CMK (cell line): ENCODE measurements at regions not wholly inside any gene's neighbourhood (a gene's known extent, or its start where the extent isn't known, plus 50 kb on each side); places are given as distances from the start of the nearest gene placed in this dataset.

Experiments
- DNase-seq: peaks from one replicate; pipeline ENCODE4 v3.0.0-alpha.2; 2010; ENCODE audit warnings: low read depth

GRCh38 chr17:36728030-36728991 lies 126.9 kb downstream of the MRM1 start:
- DNase-seq = peak; percentile 70

GRCh38 chr17:36730095-36730808 lies 128.9 kb downstream of the MRM1 start:
- DNase-seq = no peak

- DNase-seq = no peak
Observed at GRCh38 chr17:36730857-36731490, 129.6 kb downstream of the MRM1 start.

GRCh38 chr17:36731811-36732210 lies 130.4 kb downstream of the MRM1 start:
- DNase-seq = no peak

GRCh38 chr17:36732351-36732750 lies 131.0 kb downstream of the MRM1 start:
- no peak for DNase-seq

GRCh38 chr17:36736201-36737156 lies 135.1 kb downstream of the MRM1 start:
- DNase-seq = no peak

GRCh38 chr17:36739208-36739607 lies 137.8 kb downstream of the MRM1 start:
- no peak for DNase-seq

- no peak for DNase-seq
Observed at GRCh38 chr17:36740157-36740556, 138.8 kb downstream of the MRM1 start.

GRCh38 chr17:36741019-36741902 lies 139.9 kb downstream of the MRM1 start:
- no peak for DNase-seq

GRCh38 chr17:36742267-36743000 lies 141.1 kb downstream of the MRM1 start:
- no peak for DNase-seq

GRCh38 chr17:36743130-36743529 lies 141.7 kb downstream of the MRM1 start:
- DNase-seq = no peak

GRCh38 chr17:36746381-36747053 lies 145.1 kb downstream of the MRM1 start:
- no peak for DNase-seq

- no peak for DNase-seq
Observed at GRCh38 chr17:36747861-36748260, 146.5 kb downstream of the MRM1 start.

- no peak for DNase-seq
Observed at GRCh38 chr17:36748272-36748671, 146.9 kb downstream of the MRM1 start.

GRCh38 chr17:36749493-36749892 lies 148.1 kb downstream of the MRM1 start:
- DNase-seq = no peak

- DNase-seq = no peak
Observed at GRCh38 chr17:36750316-36750885, 149.0 kb downstream of the MRM1 start.

GRCh38 chr17:36752096-36752888 lies 150.9 kb downstream of the MRM1 start:
- DNase-seq = no peak

GRCh38 chr17:36755586-36755985 lies 154.2 kb downstream of the MRM1 start:
- no peak for DNase-seq
